HG02973 (cell line): ENCODE measurements at regions not wholly inside any gene's neighbourhood (a gene's known extent, or its start where the extent isn't known, plus 50 kb on each side); places are given as distances from the start of the nearest gene placed in this dataset.
A peak's percentile ranks its signal among the peaks of the same experiment; 100 is the strongest.

Experiments
- ATAC-seq: cut with Tn5 transposase; IDR thresholded peaks from one replicate; pipeline ENCODE4 v1.9.1; 2021; ENCODE audit warnings: moderate library complexity; ENCODE audit not compliant: unreplicated experiment

DNA sequence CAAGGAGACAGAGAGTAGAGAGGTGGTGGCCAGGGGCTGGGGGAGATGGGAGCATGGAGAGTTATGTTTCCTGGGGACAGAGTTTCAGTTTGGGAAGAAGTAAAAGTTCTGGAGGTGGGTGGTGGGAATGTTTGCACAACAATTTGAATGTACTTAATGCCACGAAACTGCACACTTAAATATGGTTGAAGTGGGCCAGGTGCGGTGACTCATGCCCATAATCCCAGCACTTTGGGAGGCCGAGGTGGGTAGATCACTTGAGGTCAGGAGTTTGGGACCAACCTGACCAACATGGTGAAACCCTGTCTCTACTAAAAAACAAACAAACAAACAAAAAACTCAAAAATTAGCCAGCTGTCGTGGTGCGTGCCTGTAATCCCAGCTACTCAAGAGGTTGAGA lies 137.2 kb downstream of the PFKFB3 start:
- ATAC-seq, result no peak

DNA sequence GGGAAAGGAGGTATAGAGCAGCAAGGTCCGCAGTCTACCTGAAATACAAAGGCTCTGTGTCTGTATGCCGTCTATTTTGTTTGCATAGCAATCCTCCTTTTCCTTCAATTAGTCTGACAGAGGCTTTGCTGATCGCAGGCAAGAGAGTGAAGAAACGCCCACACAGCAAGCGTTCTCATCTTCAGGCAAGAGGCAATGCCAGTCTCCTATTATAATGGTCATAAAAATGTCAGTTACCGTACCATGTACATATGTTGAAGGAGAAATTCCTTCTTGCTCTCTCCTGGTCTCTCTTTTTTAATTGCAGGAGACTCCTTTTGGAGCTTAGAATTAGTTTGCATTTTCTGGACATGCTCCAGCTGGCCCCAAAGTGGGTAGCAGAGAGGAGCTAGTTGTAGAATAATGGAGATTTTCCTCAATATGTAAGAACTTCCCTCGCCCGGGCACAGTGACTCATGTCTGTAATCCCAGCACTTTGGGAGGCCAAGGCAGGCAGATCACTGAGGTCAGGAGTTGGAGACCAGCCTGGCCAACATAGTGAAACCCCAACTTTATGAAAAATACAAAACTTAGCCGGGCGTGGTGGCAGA lies 139.5 kb downstream of the PFKFB3 start:
- ATAC-seq, result no peak

- ATAC-seq, result no peak
Observed at GRCh38 chr10:6343305-6344010, 140.7 kb downstream of the PFKFB3 start.

GRCh38 chr10:6345404-6345803 lies 142.7 kb downstream of the PFKFB3 start:
- ATAC-seq, result no peak

DNA sequence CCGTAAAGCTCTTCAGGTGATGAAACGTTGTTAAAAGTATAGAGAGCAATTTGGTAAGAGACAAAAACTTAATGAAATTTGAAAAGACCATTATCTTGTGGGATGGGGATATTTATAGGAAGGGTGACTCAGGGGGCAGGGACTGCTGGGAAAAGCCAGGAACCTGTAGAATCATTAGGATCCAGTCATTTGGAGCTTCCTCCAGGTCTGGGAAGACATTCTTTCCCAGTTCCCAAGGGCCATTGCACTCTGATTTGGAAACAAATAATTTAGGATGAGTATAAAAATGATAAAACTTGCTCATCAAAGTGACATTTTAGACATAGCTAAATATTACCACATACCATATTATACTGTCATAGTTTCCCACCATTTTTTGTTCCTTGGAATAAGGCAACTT lies 143.9 kb downstream of the PFKFB3 start:
- no peak for ATAC-seq

- ATAC-seq, result no peak
Observed at GRCh38 chr10:6347391-6347951, 144.7 kb downstream of the PFKFB3 start.

DNA sequence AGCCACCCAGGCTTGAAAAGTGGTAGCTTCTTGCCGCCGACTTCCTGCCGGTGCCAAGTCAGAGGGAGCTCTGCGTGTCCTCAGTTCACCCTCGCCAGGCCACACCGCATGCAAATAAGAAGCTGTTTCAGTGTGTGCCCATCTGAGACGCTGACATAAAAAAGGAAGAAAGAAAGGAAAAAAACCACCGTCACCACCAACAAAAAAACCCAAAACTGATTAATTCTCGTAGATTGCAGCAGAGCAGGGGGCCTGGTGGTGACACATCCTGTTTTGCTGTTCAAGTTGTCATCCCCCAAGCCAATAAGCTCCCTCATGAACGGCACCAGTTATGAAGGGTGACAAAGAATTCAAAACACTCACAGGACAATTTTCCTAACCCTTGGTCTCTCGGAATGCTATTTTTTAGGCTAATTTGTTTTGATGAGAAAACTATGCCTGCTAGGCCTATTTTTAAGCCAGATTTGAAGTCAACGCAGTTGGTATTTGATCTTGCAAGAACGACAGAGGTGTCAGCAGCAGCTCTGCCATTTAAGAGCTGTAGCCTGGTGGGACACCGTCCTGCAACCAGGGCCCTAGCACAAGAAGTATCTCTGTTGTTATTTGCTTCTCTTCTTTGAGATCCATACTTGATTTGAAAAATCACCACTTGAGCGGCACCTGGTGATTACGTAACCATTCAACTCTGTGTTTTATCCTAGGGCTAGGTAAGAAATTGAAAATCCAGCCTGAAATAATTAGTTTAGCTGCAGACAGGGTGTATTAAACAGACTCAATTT lies 145.6 kb downstream of the PFKFB3 start:
- ATAC-seq, result peak; percentile 80

GRCh38 chr10:6349846-6350535 lies 147.3 kb downstream of the PFKFB3 start:
- ATAC-seq, result no peak

GRCh38 chr10:6350609-6351008 lies 147.9 kb downstream of the PFKFB3 start:
- ATAC-seq, result no peak

- no peak for ATAC-seq
Observed at GRCh38 chr10:6351495-6351894, 148.8 kb downstream of the PFKFB3 start.

DNA sequence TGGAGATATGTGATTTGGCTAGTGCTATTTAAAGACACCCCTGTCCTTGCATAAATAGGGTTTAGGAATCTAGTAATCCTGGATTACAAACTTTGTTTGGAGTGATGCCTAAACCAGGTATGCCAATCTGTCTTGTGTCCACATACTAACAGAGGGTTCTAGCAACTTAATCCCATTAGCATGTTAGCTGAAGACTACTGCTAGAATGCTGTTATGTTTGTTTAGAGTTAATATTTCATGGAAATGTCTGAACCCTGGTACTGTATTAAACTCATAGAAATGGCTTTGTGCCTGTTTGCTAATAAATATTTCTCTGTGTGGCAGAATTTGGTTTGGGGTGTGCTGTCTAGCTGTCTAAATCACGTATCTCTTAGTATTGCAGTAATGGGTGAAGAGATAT lies 150.8 kb downstream of the PFKFB3 start:
- no peak for ATAC-seq

DNA sequence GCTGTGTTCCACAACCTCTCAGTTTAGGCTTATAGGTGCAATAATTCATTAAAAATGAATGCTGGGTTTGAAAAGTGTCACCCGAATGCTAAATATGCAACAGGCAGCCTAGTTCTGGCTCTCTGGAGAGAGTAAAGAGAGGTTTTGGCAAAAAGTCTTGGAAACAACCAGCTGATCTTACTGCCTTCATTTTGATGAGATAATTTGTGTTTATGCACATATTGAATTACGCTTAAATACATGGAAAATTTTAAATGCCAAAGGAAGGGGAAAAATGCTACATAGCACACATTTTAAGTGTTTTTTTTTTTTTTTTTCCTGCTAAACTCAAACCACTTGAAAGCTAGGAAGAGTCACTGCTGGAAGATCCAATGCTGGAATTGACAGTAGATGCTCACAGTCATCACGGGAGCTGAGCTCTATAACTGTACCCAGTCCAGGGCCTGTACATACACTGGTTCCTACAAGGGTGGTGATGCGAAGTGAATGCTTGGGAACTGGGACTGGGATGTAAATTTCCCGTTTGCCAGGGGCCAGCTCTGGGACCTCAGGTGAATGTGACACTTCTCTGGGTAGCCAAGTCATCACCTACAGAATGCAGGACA lies 151.5 kb downstream of the PFKFB3 start:
- ATAC-seq, result no peak

DNA sequence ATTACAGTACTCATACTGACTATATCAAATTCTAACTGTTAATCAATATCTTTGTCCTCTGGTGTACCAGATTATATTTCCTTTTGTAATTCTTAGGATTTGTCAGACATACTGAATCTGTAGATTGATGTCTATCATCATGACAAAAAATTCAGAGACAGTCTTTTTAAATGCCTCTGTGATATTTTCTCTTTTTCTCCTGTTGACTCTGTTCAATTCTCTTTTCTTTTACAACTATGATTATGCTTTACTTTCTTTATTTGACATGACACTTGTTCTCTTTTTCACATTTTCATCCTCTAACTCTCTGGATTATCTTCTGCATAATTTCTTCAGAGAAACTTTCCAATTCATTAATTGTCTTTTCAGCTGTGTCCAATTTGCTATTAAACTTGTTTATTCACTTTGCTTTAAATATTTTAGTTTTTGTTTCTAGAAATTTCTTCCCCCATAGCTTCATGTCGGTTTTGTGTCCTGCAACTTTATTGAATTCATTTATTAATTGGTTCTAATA lies 153.6 kb downstream of the PFKFB3 start:
- ATAC-seq, result no peak

- no peak for ATAC-seq
Observed at GRCh38 chr10:6361869-6362268, 159.1 kb downstream of the PFKFB3 start.

DNA sequence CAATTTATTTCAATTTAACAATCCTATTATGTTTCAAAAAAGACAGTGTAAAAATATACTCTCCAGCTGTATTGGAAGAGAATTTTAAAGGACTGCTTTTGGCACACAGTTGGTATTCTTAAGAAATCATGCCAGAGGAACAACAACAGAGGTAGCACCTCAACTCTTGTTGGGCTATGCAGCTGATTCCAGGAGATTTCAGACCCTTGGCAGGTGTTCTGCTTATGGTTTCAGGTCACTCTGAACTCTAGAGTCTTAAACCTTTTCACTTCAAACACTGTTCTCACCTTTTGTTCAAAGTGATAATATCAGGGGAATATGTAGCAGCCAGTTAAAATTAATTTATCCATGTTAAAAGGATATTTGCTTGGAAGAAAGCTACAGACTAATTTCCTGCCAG lies 160.1 kb downstream of the PFKFB3 start:
- ATAC-seq, result no peak

- ATAC-seq, result no peak
Observed at GRCh38 chr10:6363511-6363910, 160.8 kb downstream of the PFKFB3 start.

- ATAC-seq, result no peak
Observed at GRCh38 chr10:6364283-6364682, 161.6 kb downstream of the PFKFB3 start.

DNA sequence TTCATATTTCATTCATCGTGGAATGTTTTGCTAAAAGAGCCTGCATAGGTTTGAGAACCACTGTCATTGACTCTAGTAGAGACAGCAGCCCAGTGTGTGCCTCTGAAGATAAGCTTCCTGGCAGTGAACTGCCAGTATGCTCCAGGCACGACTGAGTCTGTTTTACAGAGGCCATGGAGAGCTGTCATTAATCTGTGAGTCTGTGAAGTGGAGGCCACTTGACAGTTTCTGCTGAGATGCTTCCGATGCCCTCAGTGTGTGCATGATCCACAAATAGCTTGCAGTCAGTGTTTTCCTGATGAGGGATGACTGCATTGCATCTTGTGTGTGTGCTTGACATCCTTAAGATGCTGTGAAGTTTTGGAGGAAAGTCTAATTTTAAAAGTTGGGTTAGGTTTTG lies 162.2 kb downstream of the PFKFB3 start:
- no peak for ATAC-seq

GRCh38 chr10:6365384-6365783 lies 162.7 kb downstream of the PFKFB3 start:
- no peak for ATAC-seq
